ENCODE measurements at regions not wholly inside any gene's neighbourhood (a gene's known extent, or its start where the extent isn't known, plus 50 kb on each side); places are given as distances from the start of the nearest gene placed in this dataset.

- no peak for TF ChIP-seq GATA2 (CRISPR knock-in tag; IDR thresholded peaks at IDR 0.05)
Observed at GRCh38 chr5:27944471-27944870, 906.1 kb upstream of the CDH9 start (continued).

- Histone ChIP-seq H3K9me2 (no peaks in the 10 kb centered on the region), H3K79me2 (ENCODE audit: insufficient read depth) (no peaks in the 10 kb centered on the region), H3K4me3 (ENCODE audit: low read depth in 2 of 2, low read length in 1 of 2) (no peak overlapping the region), H3F3A (replicated peaks; ENCODE audit: insufficient read depth) (no peaks in the 10 kb centered on the region), H3K27me3 (ENCODE audit: insufficient read depth) (no peaks in the 10 kb centered on the region; the same call in 1 of the 2 replicates), H3K9ac (no peak overlapping the region), H3K36me3 (replicated peaks in 1 of 2; ENCODE audit: control insufficient read depth in 1 of 2, insufficient read depth in 2 of 2, low read length in 1 of 2) (no peaks in the 10 kb centered on the region), H3K27ac (ENCODE audit: low read depth in 2 of 2, low read length in 1 of 2) (no peak overlapping the region), H2AFZ (ENCODE audit: low read depth) (no peak overlapping the region), H3K4me1 (ENCODE audit: control insufficient read depth in 1 of 2, insufficient read depth in 2 of 2, low read depth in 1 of 2, low read length in 1 of 2) (no peaks in the 10 kb centered on the region), H4K20me1 (ENCODE audit: insufficient read depth) (no peaks in the 10 kb centered on the region), H3K4me2 (no peak overlapping the region), H3K9me3 (no peaks in the 10 kb centered on the region)
- POLR2A ChIA-PET: no interaction called here
- no peak for TF ChIP-seq TCF12 (IDR thresholded peaks at IDR 0.05)
- no peak for TF ChIP-seq YY1 (IDR thresholded peaks at IDR 0.05; ENCODE audit: low read depth)
- no peak for TF ChIP-seq FOSL2 (IDR thresholded peaks at IDR 0.05; ENCODE audit: borderline replicate concordance, low read depth)
- TF ChIP-seq EZH2phosphoT487 (IDR thresholded peaks at IDR 0.05; ENCODE audit: borderline replicate concordance, low read depth): no peak
- DNase-seq: no peak
- CTCF ChIA-PET: no interaction called here
- 11% methylated on average over 2 of the region's 2 CpGs for WGBS (ENCODE audit: low lambda C conversion rate)
Observed at GRCh38 chr5:27938989-27939388, 900.6 kb upstream of the CDH9 start.

- CTCF ChIA-PET: no interaction called here
- no peak overlapping the region for H3K4me2 ChIP-seq
- no peaks in the 10 kb centered on the region for H3K9me3 ChIP-seq
- H3F3A ChIP-seq (replicated peaks; ENCODE audit: insufficient read depth): no peaks in the 10 kb centered on the region
- no peaks in the 10 kb centered on the region for H3K79me2 ChIP-seq (ENCODE audit: insufficient read depth)
- H2AFZ ChIP-seq (ENCODE audit: low read depth): no peak overlapping the region
- H3K36me3 ChIP-seq (replicated peaks in 1 of 2; ENCODE audit: control insufficient read depth in 1 of 2, insufficient read depth in 2 of 2, low read length in 1 of 2): no peaks in the 10 kb centered on the region
- DNase-seq: no peak
- no peak overlapping the region for H3K27ac ChIP-seq (ENCODE audit: low read depth in 2 of 2, low read length in 1 of 2)
- no peak for TF ChIP-seq RFX5 (IDR thresholded peaks at IDR 0.05; ENCODE audit: low read length)
- TF ChIP-seq EP300 (IDR thresholded peaks at IDR 0.05; ENCODE audit: borderline replicate concordance in 1 of 2, low read depth in 1 of 2, low read length in 1 of 2): no peak
- no peak for TF ChIP-seq MXI1 (IDR thresholded peaks at IDR 0.05; ENCODE audit: low read depth, low read length)
- TF ChIP-seq NRF1 (IDR thresholded peaks at IDR 0.05; ENCODE audit: low read depth, low read length): no peak
- TF ChIP-seq, protein P1, sequence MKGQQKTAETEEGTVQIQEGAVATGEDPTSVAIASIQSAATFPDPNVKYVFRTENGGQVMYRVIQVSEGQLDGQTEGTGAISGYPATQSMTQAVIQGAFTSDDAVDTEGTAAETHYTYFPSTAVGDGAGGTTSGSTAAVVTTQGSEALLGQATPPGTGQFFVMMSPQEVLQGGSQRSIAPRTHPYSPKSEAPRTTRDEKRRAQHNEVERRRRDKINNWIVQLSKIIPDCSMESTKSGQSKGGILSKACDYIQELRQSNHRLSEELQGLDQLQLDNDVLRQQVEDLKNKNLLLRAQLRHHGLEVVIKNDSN (IDR thresholded peaks at IDR 0.05; ENCODE audit: borderline replicate concordance, low read depth): no peak
- TF ChIP-seq, protein P2, sequence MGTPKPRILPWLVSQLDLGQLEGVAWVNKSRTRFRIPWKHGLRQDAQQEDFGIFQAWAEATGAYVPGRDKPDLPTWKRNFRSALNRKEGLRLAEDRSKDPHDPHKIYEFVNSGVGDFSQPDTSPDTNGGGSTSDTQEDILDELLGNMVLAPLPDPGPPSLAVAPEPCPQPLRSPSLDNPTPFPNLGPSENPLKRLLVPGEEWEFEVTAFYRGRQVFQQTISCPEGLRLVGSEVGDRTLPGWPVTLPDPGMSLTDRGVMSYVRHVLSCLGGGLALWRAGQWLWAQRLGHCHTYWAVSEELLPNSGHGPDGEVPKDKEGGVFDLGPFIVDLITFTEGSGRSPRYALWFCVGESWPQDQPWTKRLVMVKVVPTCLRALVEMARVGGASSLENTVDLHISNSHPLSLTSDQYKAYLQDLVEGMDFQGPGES (IDR thresholded peaks at IDR 0.05; ENCODE audit: low read depth, low read length): no peak
- TF ChIP-seq, protein P3, sequence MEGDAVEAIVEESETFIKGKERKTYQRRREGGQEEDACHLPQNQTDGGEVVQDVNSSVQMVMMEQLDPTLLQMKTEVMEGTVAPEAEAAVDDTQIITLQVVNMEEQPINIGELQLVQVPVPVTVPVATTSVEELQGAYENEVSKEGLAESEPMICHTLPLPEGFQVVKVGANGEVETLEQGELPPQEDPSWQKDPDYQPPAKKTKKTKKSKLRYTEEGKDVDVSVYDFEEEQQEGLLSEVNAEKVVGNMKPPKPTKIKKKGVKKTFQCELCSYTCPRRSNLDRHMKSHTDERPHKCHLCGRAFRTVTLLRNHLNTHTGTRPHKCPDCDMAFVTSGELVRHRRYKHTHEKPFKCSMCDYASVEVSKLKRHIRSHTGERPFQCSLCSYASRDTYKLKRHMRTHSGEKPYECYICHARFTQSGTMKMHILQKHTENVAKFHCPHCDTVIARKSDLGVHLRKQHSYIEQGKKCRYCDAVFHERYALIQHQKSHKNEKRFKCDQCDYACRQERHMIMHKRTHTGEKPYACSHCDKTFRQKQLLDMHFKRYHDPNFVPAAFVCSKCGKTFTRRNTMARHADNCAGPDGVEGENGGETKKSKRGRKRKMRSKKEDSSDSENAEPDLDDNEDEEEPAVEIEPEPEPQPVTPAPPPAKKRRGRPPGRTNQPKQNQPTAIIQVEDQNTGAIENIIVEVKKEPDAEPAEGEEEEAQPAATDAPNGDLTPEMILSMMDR (IDR thresholded peaks at IDR 0.05): no peak
- TF ChIP-seq ZBTB33 (IDR thresholded peaks at IDR 0.05; ENCODE audit: borderline replicate concordance, low read depth): no peak
- TF ChIP-seq RXRA (IDR thresholded peaks at IDR 0.05; ENCODE audit: borderline replicate concordance, low read depth): no peak
- no peak for TF ChIP-seq POLR2AphosphoS5 (IDR thresholded peaks at IDR 0.05; ENCODE audit: low read depth, low read length)
- no peak for TF ChIP-seq EZH2phosphoT487 (IDR thresholded peaks at IDR 0.05; ENCODE audit: borderline replicate concordance, low read depth)
- POLR2A ChIA-PET: no interaction called here
- no peaks in the 10 kb centered on the region for H3K4me1 ChIP-seq (ENCODE audit: control insufficient read depth in 1 of 2, insufficient read depth in 2 of 2, low read depth in 1 of 2, low read length in 1 of 2)
- H3K9ac ChIP-seq: no peak overlapping the region
- no peaks in the 10 kb centered on the region for H3K27me3 ChIP-seq (ENCODE audit: insufficient read depth)
- H4K20me1 ChIP-seq (ENCODE audit: insufficient read depth): no peaks in the 10 kb centered on the region
- H3K9me2 ChIP-seq: no peaks in the 10 kb centered on the region
- 4% methylated on average over 2 of the region's 2 CpGs for WGBS (ENCODE audit: low lambda C conversion rate)
- H3K4me3 ChIP-seq (ENCODE audit: low read depth in 2 of 2, low read length in 1 of 2): no peak overlapping the region
Observed at GRCh38 chr5:27928060-27928459, 889.7 kb upstream of the CDH9 start.

Measured in SK-N-SH (cell line).